ENCODE measurements at regions not wholly inside any gene's neighbourhood (a gene's known extent, or its start where the extent isn't known, plus 50 kb on each side); places are given as distances from the start of the nearest gene placed in this dataset.
"Not testable (repeated sequence)": the region's sequence is repeated elsewhere in the genome, so short reads cannot be mapped to it uniquely, and the experiment has no call there.

GRCh38 chr4:118535788-118536187 is 149.4 kb upstream of the METTL14 start:
- not testable (repeated sequence) for H3K36me3 Mint-ChIP-seq (ENCODE audit: insufficient read depth); H3K4me1 Mint-ChIP-seq (ENCODE audit: low read depth); H3K27me3 Mint-ChIP-seq (ENCODE audit: low read depth); DNase-seq; H3K9me3 Mint-ChIP-seq; H3K4me3 Mint-ChIP-seq; ATAC-seq

DNA sequence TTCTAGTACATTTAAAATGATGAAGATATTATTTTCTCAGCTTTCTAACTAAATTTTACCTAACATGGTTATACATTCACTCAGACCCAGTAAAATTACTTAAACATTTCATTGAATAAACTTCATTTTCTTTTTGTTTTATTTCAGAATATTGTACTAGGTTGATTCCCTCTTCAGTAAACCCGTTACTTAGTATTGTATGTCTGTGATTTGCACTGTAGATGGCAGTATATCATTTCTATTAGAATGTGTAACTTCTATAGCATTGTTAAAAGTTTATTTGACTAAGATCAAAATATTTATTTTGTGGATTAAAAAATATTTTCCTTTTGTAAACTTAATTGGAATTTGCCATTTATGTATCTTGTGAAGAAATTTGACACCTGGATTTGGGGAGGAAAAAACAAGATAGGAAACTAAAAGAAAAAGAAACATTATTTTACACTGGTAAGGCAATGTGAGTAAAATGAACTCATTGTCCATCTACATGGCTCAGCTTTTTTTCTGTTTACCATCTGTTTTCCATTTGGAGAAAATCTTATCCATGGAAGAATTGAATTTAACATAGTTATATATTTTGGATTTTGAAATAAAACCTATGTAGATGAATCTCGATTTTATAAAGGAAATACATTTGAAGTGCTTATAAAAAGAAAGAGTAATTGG is 145.6 kb upstream of the METTL14 start:
- not testable (repeated sequence) for H3K4me1 Mint-ChIP-seq (ENCODE audit: low read depth); H3K27me3 Mint-ChIP-seq (ENCODE audit: low read depth); DNase-seq; ATAC-seq; H3K36me3 Mint-ChIP-seq (ENCODE audit: insufficient read depth); H3K9me3 Mint-ChIP-seq; H3K4me3 Mint-ChIP-seq

GRCh38 chr4:118556576-118556975 is 128.6 kb upstream of the METTL14 start:
- not testable (repeated sequence) for DNase-seq; H3K36me3 Mint-ChIP-seq (ENCODE audit: insufficient read depth); H3K27me3 Mint-ChIP-seq (ENCODE audit: low read depth); ATAC-seq; H3K4me1 Mint-ChIP-seq (ENCODE audit: low read depth); H3K9me3 Mint-ChIP-seq; H3K4me3 Mint-ChIP-seq

DNA sequence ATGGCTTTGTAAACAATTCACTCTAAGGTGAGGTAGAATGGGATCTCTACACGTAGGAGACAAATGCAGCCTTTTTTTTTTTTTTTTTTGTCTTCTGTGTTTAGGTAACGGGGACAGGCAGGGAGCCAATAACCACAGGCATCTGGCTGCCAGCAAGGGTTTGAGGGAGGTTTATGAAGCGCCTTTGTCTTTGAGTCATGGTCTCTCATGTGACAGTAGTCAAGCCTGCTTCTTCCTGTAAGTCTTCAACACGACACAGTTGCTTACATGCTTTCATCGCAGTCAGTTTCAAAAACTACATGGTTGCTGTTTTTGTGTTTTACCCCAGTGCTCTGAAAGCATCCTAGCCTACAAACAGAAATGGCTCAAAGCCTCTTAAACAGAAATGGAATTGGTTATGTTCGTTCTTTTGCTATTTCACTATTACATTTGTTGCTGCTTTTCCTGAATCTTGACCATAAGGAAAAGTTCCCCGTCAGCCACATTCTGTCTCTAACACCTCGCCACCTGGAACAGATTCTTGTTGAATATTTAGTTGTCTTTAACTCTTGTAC is 127.8 kb upstream of the METTL14 start:
- no peak for ATAC-seq
- Mint-ChIP-seq H3K4me3 (no peak overlapping the region), H3K36me3 (ENCODE audit: insufficient read depth) (no peaks in the 10 kb centered on the region), H3K27me3 (ENCODE audit: low read depth) (peaks cover 11% of the 10 kb centered on the region), H3K9me3 (no peaks in the 10 kb centered on the region), H3K4me1 (ENCODE audit: low read depth) (no peaks in the 10 kb centered on the region)
- no peak for DNase-seq

- not testable (repeated sequence) for DNase-seq; ATAC-seq; H3K4me3 Mint-ChIP-seq; H3K36me3 Mint-ChIP-seq (ENCODE audit: insufficient read depth); H3K9me3 Mint-ChIP-seq; H3K4me1 Mint-ChIP-seq (ENCODE audit: low read depth)
- H3K27me3 Mint-ChIP-seq (ENCODE audit: low read depth), result peaks cover 11% of the 10 kb centered on the region
Measured at GRCh38 chr4:118558188-118558587, 127.0 kb upstream of the METTL14 start.

DNA sequence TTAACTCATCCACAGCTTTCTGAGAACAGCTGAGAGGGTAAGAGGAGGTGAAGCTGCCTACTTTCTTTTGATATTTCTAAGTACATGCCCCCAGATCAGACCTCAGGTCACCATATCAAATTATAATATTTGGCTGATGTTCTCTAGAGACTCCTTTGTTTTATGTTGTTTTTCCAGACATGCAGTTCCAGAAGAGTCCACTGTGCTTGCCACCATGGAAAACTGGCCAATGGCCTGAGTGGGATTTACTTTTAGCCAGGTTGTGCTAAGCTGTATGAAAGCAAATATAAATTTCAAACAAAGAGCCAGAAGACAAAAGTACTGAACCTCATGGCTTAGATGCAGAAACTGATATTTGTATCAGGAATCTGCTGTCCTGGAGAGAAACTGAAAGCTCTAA is 123.6 kb upstream of the METTL14 start:
- not testable (repeated sequence) for H3K9me3 Mint-ChIP-seq; H3K4me1 Mint-ChIP-seq (ENCODE audit: low read depth); DNase-seq; H3K36me3 Mint-ChIP-seq (ENCODE audit: insufficient read depth); H3K27me3 Mint-ChIP-seq (ENCODE audit: low read depth); H3K4me3 Mint-ChIP-seq; ATAC-seq

GRCh38 chr4:118566003-118566513 is 119.1 kb upstream of the METTL14 start:
- H3K4me3 Mint-ChIP-seq; H3K4me1 Mint-ChIP-seq (ENCODE audit: low read depth); H3K9me3 Mint-ChIP-seq; H3K36me3 Mint-ChIP-seq (ENCODE audit: insufficient read depth); DNase-seq: not testable (repeated sequence)
- peak in 1 of 2 donors; percentile 23 for ATAC-seq
- H3K27me3 Mint-ChIP-seq (ENCODE audit: low read depth), result peaks cover 20% of the 10 kb centered on the region

DNA sequence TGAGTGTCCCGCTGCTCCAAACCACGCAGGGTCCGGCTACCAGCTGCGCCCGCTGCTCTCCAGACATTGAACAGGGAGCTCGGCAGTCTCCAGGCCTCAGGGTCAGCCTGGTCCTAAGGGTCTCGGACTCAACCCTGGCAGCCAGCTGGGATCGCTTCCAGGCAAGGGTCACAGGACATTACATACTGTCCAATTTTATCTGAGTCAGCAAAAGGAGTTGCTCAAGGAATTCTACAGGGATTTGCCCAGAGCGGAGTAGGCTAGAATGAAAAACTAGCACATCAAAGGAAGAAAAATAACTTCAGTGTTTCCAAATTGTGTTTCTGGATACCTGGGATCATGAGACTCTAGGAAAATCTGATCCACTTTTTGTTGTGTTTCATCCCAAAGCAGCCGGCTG is 112.2 kb upstream of the METTL14 start:
- H3K4me1 Mint-ChIP-seq (ENCODE audit: low read depth); H3K36me3 Mint-ChIP-seq (ENCODE audit: insufficient read depth); DNase-seq; H3K4me3 Mint-ChIP-seq; H3K9me3 Mint-ChIP-seq; ATAC-seq: not testable (repeated sequence)
- H3K27me3 Mint-ChIP-seq (ENCODE audit: low read depth), result peaks cover 27% of the 10 kb centered on the region

DNA sequence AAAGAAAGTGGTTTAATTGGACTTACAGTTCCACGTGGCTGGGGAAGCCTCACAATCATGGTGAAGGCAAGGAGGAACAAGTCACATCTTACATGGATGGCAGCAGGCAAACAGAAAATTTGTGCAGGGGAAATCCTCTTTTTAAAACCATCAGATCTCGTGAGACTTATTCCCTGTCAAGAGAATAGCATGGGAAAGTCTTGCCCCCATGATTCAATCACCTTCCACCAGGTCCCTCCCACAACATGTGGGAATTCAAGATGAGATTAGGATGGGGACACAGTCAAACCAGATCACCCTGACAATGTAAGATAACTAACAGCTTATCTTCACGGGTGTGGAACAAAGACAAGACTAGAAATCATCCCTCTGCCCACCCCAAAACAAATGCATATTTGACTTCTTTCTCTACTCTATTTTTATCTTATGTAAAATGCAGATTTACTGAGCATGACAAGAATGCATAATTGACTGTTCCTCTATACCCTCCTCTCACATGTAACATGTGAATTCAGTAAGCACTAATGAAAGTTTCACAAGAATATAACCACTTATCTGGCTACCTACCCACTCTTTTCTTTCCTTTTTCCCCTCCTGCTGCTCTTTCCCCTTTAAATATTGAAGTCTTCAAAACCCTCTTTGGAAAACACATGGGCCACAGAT is 110.8 kb upstream of the METTL14 start:
- not testable (repeated sequence) for H3K9me3 Mint-ChIP-seq; H3K4me3 Mint-ChIP-seq; DNase-seq; ATAC-seq; H3K4me1 Mint-ChIP-seq (ENCODE audit: low read depth); H3K36me3 Mint-ChIP-seq (ENCODE audit: insufficient read depth)
- peaks cover 22% of the 10 kb centered on the region for H3K27me3 Mint-ChIP-seq (ENCODE audit: low read depth)

GRCh38 chr4:118575057-118575456 is 110.1 kb upstream of the METTL14 start:
- ATAC-seq; DNase-seq; H3K9me3 Mint-ChIP-seq; H3K36me3 Mint-ChIP-seq (ENCODE audit: insufficient read depth); H3K4me3 Mint-ChIP-seq; H3K4me1 Mint-ChIP-seq (ENCODE audit: low read depth): not testable (repeated sequence)
- peaks cover 21% of the 10 kb centered on the region for H3K27me3 Mint-ChIP-seq (ENCODE audit: low read depth)

DNA sequence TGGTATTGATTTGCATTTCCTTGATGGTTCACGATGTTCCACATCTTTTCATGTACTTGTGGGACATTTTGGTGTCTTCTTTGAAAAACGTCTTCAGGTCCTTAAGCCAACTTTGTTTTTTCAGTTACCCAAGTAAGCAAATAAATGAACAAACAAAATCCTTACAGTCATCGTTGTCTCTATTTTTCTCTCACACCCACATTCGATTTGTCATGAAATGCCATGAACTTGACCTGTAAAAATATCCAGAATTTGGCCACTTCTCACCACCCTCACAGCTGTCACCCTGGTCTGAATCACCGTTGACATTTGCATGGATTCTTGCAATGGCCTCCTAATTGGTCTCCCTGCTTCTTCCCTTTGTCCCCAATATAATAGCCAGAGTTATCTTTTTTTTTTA is 109.5 kb upstream of the METTL14 start:
- not testable (repeated sequence) for DNase-seq; H3K9me3 Mint-ChIP-seq; H3K36me3 Mint-ChIP-seq (ENCODE audit: insufficient read depth); ATAC-seq; H3K4me1 Mint-ChIP-seq (ENCODE audit: low read depth); H3K4me3 Mint-ChIP-seq
- peaks cover 14% of the 10 kb centered on the region for H3K27me3 Mint-ChIP-seq (ENCODE audit: low read depth)

GRCh38 chr4:118576709-118577219 is 108.4 kb upstream of the METTL14 start:
- H3K27me3 Mint-ChIP-seq (ENCODE audit: low read depth), result peaks cover 19% of the 10 kb centered on the region
- H3K9me3 Mint-ChIP-seq; H3K4me1 Mint-ChIP-seq (ENCODE audit: low read depth); H3K36me3 Mint-ChIP-seq (ENCODE audit: insufficient read depth); H3K4me3 Mint-ChIP-seq; ATAC-seq; DNase-seq: not testable (repeated sequence)

GRCh38 chr4:118585015-118585414 is 100.2 kb upstream of the METTL14 start:
- H3K4me1 Mint-ChIP-seq (ENCODE audit: low read depth), result no peaks in the 10 kb centered on the region
- no peaks in the 10 kb centered on the region for H3K9me3 Mint-ChIP-seq
- peaks cover 23% of the 10 kb centered on the region for H3K27me3 Mint-ChIP-seq (ENCODE audit: low read depth)
- no peak overlapping the region for H3K4me3 Mint-ChIP-seq
- ATAC-seq (no peak), DNase-seq (no peak)
- no peaks in the 10 kb centered on the region for H3K36me3 Mint-ChIP-seq (ENCODE audit: insufficient read depth)

DNA sequence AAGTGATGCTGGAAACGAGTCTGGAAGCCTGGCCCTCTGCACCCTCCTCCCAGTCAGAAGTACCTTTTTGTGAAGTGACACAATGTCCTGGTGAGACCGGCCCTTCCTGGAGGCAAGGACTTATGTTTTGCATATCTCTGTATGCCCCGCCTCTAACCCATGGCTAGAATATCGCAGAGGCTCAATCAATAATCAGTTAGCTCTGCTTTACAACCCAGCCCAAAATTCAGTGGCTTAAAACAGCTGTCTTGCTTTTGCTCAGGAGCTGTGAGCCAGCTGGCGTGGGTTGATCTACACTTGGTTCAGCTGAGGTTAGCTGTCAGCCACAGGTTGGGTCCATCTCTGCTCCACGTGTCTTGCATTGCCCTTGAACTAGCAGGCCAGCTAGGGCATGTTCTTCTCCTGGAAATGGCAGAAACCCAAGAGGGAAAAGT is 98.8 kb upstream of the METTL14 start:
- Mint-ChIP-seq H3K4me3 (no peak overlapping the region), H3K4me1 (ENCODE audit: low read depth) (peaks cover 7% of the 10 kb centered on the region), H3K36me3 (ENCODE audit: insufficient read depth) (no peaks in the 10 kb centered on the region), H3K27me3 (ENCODE audit: low read depth) (peaks cover 17% of the 10 kb centered on the region), H3K9me3 (no peaks in the 10 kb centered on the region)
- ATAC-seq (no peak), DNase-seq (no peak)
